HFFc6 (cell line): ENCODE measurements at regions not wholly inside any gene's neighbourhood (a gene's known extent, or its start where the extent isn't known, plus 50 kb on each side); places are given as distances from the start of the nearest gene placed in this dataset.

Source experiments
- DNase-seq: peaks from one replicate; pipeline ENCODE4 v3.0.0-alpha.2; 2018
- H3K27ac Mint-ChIP-seq: 2 replicates; pipeline ENCODE4 v1.8.0; 2020; ENCODE audit warnings: mild to moderate bottlenecking, mixed read lengths
- H3K27me3 Mint-ChIP-seq: 2 replicates; pipeline ENCODE4 v1.8.0; 2021; ENCODE audit warnings: mild to moderate bottlenecking, moderate library complexity, mixed read lengths; ENCODE audit not compliant: insufficient read depth
- H3K36me3 Mint-ChIP-seq: 2 replicates; pipeline ENCODE4 v1.8.0; 2021; ENCODE audit warnings: low read depth, mixed read lengths
- H3K4me1 Mint-ChIP-seq: 2 replicates; pipeline ENCODE4 v1.8.0; 2020; ENCODE audit warnings: low read depth, mixed read lengths
- H3K4me3 Mint-ChIP-seq: 2 replicates; pipeline ENCODE4 v1.8.0; 2020; ENCODE audit warnings: mild to moderate bottlenecking, moderate library complexity, mixed read lengths
- H3K9me3 Mint-ChIP-seq: 2 replicates; pipeline ENCODE4 v1.8.0; 2020; ENCODE audit warnings: mild to moderate bottlenecking, mixed read lengths
- TF ChIP-seq, protein P1 (sequence below): fragments of 200-600 bp; sonication (generic); IDR thresholded peaks from 2 replicates; pipeline ENCODE4 v1.5.0; 2021; ENCODE audit warnings: antibody characterized with exemption, mild to moderate bottlenecking

DNA sequence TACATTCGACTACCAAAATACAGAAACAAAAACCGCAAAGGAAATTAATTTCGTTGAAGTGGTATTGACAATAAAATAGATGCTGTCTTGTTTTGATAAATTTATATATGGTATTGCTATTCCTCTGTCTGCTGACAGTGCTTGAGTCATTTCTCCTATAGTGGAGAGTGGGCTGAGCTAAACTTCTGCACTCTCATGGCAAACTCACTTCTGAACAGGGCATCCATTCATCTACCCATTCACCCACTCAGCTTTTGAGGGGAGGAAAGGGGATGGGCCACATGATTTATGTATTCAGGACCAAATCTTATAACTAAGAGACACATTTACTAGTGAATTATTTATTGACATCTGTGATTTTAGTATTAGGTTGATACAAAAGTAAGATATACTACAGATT lies 137.6 kb upstream of the PLXNA4 start:
- Mint-ChIP-seq H3K4me3 (no peak overlapping the region), H3K36me3 (peaks cover 4% of the 10 kb centered on the region), H3K27ac (no peak overlapping the region), H3K27me3 (peaks cover 10% of the 10 kb centered on the region; the same call in 1 of the 2 replicates), H3K9me3 (peaks cover 4% of the 10 kb centered on the region; the same call in 1 of the 2 replicates), H3K4me1 (no peaks in the 10 kb centered on the region)
- DNase-seq = no peak
- TF ChIP-seq, protein P1, sequence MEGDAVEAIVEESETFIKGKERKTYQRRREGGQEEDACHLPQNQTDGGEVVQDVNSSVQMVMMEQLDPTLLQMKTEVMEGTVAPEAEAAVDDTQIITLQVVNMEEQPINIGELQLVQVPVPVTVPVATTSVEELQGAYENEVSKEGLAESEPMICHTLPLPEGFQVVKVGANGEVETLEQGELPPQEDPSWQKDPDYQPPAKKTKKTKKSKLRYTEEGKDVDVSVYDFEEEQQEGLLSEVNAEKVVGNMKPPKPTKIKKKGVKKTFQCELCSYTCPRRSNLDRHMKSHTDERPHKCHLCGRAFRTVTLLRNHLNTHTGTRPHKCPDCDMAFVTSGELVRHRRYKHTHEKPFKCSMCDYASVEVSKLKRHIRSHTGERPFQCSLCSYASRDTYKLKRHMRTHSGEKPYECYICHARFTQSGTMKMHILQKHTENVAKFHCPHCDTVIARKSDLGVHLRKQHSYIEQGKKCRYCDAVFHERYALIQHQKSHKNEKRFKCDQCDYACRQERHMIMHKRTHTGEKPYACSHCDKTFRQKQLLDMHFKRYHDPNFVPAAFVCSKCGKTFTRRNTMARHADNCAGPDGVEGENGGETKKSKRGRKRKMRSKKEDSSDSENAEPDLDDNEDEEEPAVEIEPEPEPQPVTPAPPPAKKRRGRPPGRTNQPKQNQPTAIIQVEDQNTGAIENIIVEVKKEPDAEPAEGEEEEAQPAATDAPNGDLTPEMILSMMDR = no peak

GRCh38 chr7:132709971-132710567 lies 133.8 kb upstream of the PLXNA4 start:
- no peaks in the 10 kb centered on the region for H3K36me3 Mint-ChIP-seq
- H3K27me3 Mint-ChIP-seq = peaks cover 11% of the 10 kb centered on the region; the same call in 1 of the 2 replicates
- H3K4me3 Mint-ChIP-seq = no peak overlapping the region
- peak; percentile 54 for DNase-seq
- no peaks in the 10 kb centered on the region for H3K4me1 Mint-ChIP-seq
- H3K9me3 Mint-ChIP-seq = no peaks in the 10 kb centered on the region
- H3K27ac Mint-ChIP-seq = no peak overlapping the region
- TF ChIP-seq, protein P1 = peak; percentile 90

DNA sequence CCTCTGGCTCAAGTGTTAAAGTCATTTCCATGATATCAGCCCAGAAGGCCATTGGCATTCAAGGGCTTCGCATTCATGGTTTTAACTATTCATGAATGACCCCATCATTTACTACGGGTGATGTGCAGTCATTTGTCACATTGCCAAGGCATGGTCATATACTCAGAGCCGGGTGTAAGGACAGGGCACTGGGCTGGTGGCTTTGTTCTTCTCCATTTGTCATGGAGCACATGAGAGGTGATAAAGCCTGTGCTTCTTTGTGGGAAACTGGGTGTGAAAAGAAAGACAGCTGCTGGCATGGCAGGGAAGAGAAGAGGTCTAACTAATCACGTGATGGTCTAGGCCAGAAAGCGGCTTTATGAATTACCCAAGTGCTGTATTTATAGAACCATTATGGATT lies 132.2 kb upstream of the PLXNA4 start:
- H3K9me3 Mint-ChIP-seq = no peaks in the 10 kb centered on the region
- H3K4me3 Mint-ChIP-seq = no peak overlapping the region
- TF ChIP-seq, protein P1 = no peak
- H3K36me3 Mint-ChIP-seq = no peaks in the 10 kb centered on the region
- no peak overlapping the region for H3K27ac Mint-ChIP-seq
- H3K4me1 Mint-ChIP-seq = no peaks in the 10 kb centered on the region
- H3K27me3 Mint-ChIP-seq = peaks cover 10% of the 10 kb centered on the region
- no peak for DNase-seq

GRCh38 chr7:132705146-132705545 lies 128.9 kb upstream of the PLXNA4 start:
- Mint-ChIP-seq H3K36me3 (no peaks in the 10 kb centered on the region), H3K4me3 (no peak overlapping the region), H3K4me1 (no peaks in the 10 kb centered on the region), H3K27me3 (peaks cover 14% of the 10 kb centered on the region), H3K9me3 (no peaks in the 10 kb centered on the region), H3K27ac (no peak overlapping the region)
- DNase-seq = no peak
- TF ChIP-seq, protein P1 = no peak

DNA sequence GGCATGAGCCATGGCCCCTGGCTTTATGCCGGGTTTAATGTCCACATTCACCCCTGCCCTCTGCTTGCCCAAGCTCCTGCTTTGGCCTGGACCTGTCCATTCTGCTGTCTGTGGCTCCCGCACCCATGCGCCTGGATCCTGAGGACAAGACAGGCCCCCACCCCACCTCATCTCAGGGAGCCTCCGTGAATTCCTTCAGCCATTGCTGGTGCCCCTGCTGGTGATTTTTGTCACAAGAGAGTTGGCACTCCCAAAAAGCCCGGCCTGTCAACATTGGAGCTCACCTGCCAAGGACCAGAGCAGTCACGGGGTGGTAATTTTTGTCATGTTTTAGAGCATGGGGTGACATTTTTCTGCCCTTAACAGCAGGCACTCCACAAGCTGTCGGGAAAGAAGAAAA lies 127.5 kb upstream of the PLXNA4 start:
- no peaks in the 10 kb centered on the region for H3K9me3 Mint-ChIP-seq
- H3K27ac Mint-ChIP-seq = no peak overlapping the region
- TF ChIP-seq, protein P1 = 0 out of 2 replicates have a peak, but pooled peaks have one; percentile 23
- DNase-seq = no peak
- H3K4me1 Mint-ChIP-seq = no peaks in the 10 kb centered on the region
- H3K36me3 Mint-ChIP-seq = no peaks in the 10 kb centered on the region
- no peak overlapping the region for H3K4me3 Mint-ChIP-seq
- peaks cover 17% of the 10 kb centered on the region for H3K27me3 Mint-ChIP-seq
